Karpas-422 (cell line): ENCODE measurements at regions not wholly inside any gene's neighbourhood (a gene's known extent, or its start where the extent isn't known, plus 50 kb on each side); places are given as distances from the start of the nearest gene placed in this dataset.
"Not testable (repeated sequence)": the region's sequence is repeated elsewhere in the genome, so short reads cannot be mapped to it uniquely, and the experiment has no call there.

Experiments used
- DNase-seq: peaks from one replicate; pipeline ENCODE4 v3.0.0-alpha.2; 2015
- H2AFZ ChIP-seq: fragments of 200-600 bp; sonication (generic); 2 replicates; pipeline ENCODE4 v1.6.1; 2014; ENCODE audit warnings: antibody characterized with exemption, low read length, mixed read lengths
- H3K27ac ChIP-seq: fragments of 200-600 bp; sonication (generic); 2 replicates; pipeline ENCODE4 v1.5.1; 2014; ENCODE audit warnings: mild to moderate bottlenecking, low read length, moderate library complexity
- H3K27me3 ChIP-seq: fragments of 200-600 bp; sonication (generic); 2 replicates; pipeline ENCODE4 v1.6.1; 2014; ENCODE audit warnings: low read length, mixed read lengths
- H3K36me3 ChIP-seq: fragments of 200-600 bp; sonication (generic); 2 replicates; pipeline ENCODE4 v1.6.1; 2014; ENCODE audit warnings: low read length, mixed read lengths; ENCODE audit not compliant: insufficient read depth
- H3K4me1 ChIP-seq: fragments of 200-600 bp; sonication (generic); 2 replicates; pipeline ENCODE4 v1.6.1; 2014; ENCODE audit warnings: mild to moderate bottlenecking, low read length, mixed read lengths
- H3K4me2 ChIP-seq: fragments of 200-600 bp; sonication (generic); 2 replicates; pipeline ENCODE4 v1.6.1; 2014; ENCODE audit warnings: low read length, low read depth, mild to moderate bottlenecking; ENCODE audit not compliant: poor library complexity, severe bottlenecking
- H3K4me3 ChIP-seq: fragments of 200-600 bp; sonication (generic); 2 replicates; pipeline ENCODE4 v1.5.1; 2014; ENCODE audit warnings: mild to moderate bottlenecking, antibody characterized with exemption, low read length, mixed read lengths
- H3K79me2 ChIP-seq: fragments of 200-600 bp; sonication (generic); 2 replicates; pipeline ENCODE4 v1.6.1; 2014; ENCODE audit warnings: mild to moderate bottlenecking, low read length, mixed read lengths
- H3K9ac ChIP-seq: fragments of 200-600 bp; sonication (generic); 2 replicates; pipeline ENCODE4 v1.6.0; 2014; ENCODE audit warnings: low read length
- H3K9me2 ChIP-seq: fragments of 200-600 bp; sonication (generic), shearing (Covaris generic); replicated peaks from 2 replicates; pipeline ENCODE4 v1.6.0; 2014; ENCODE audit warnings: mild to moderate bottlenecking, low read length, moderate library complexity; ENCODE audit not compliant: insufficient read depth
- H3K9me3 ChIP-seq: fragments of 300-700, 200-600 bp; sonication (generic); 2 replicates; pipeline ENCODE4 v1.6.1; 2014; ENCODE audit warnings: low read length, mixed read lengths
- H4K20me1 ChIP-seq: fragments of 200-600 bp; sonication (generic); 2 replicates; pipeline ENCODE4 v1.6.1; 2014; ENCODE audit warnings: mild to moderate bottlenecking, antibody characterized with exemption, low read length, low read depth; ENCODE audit not compliant: insufficient read depth

DNA sequence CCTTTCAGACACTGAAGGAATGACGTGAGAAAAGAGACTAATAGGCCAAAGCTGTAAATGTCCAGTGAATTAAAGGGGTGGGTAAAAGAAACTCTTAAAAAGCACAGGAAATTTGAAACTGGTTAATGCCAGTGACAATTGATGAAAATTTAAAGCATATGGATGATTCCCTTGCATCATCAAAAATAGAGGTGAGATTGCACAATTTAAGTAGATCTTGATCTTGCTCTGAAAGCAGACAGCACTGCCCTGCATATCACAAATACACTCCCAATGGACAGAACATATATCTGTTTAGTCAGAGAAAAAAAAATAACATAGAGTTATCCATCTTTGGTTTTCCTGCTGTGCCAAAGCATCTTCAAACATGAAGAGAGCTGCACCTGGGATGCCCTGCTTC lies 86.7 kb upstream of the UBE2E3 start:
- Histone ChIP-seq H3K27me3 (no peaks in the 10 kb centered on the region), H4K20me1 (no peaks in the 10 kb centered on the region)
- no peak for DNase-seq

DNA sequence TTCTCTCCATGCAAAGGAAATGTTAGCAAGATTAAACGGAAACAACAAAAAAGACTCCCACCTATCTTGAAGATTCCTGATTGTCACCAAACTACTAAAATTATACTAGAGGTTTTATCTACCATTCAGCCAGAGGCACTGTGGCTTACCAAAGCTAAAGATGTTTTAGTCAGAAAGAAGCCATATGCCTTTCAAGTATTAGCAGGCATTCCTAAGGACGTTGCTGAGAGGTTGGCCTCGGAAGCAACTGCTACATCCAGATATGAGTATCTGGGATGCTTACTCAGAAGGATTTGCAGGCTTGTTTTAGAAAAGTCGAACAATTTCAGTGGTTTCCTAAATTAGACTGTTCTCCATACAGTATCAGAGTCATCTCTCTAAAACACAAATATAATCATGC lies 88.3 kb upstream of the UBE2E3 start:
- no peak overlapping the region for H3K9ac ChIP-seq
- no peaks in the 10 kb centered on the region for H3K79me2 ChIP-seq
- H3K4me1 ChIP-seq, result no peaks in the 10 kb centered on the region
- no peak for DNase-seq
- no peaks in the 10 kb centered on the region for H3K9me3 ChIP-seq
- H3K36me3 ChIP-seq, result no peaks in the 10 kb centered on the region
- no peaks in the 10 kb centered on the region for H3K9me2 ChIP-seq
- no peaks in the 10 kb centered on the region for H3K27me3 ChIP-seq
- no peak overlapping the region for H3K4me3 ChIP-seq
- H3K27ac ChIP-seq, result no peak overlapping the region
- no peak overlapping the region for H3K4me2 ChIP-seq
- no peak overlapping the region for H2AFZ ChIP-seq
- no peaks in the 10 kb centered on the region for H4K20me1 ChIP-seq

More for the DNA sequence above, 86.7 kb upstream of the UBE2E3 start:
- Histone ChIP-seq H3K4me2 (no peak overlapping the region), H2AFZ (no peak overlapping the region), H3K79me2 (no peaks in the 10 kb centered on the region), H3K36me3 (no peaks in the 10 kb centered on the region), H3K9me3 (no peaks in the 10 kb centered on the region), H3K9me2 (no peaks in the 10 kb centered on the region), H3K4me3 (no peak overlapping the region), H3K9ac (no peak overlapping the region), H3K4me1 (no peaks in the 10 kb centered on the region), H3K27ac (no peak overlapping the region)

DNA sequence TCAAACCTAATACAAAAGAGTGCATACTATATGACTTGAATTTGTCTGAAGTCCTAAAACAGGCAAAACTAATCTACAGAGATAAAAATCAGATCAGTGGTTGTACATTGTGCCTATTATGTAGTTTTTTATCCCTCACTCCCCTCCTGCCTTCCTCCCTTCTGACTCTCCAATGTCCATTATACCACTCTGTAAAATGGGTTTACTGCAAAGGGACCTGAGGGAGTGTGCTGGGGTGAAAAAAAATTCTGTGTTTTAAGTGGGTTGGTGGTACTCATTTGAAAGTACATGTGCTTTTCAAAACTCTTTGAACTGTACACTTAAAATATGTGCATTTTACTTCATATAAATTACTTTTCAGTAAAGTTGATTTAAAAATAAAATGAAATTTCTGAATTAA lies 89.0 kb upstream of the UBE2E3 start:
- H3K9me3 ChIP-seq, result no peaks in the 10 kb centered on the region
- H3K4me2 ChIP-seq, result no peak overlapping the region
- no peaks in the 10 kb centered on the region for H3K79me2 ChIP-seq
- no peaks in the 10 kb centered on the region for H4K20me1 ChIP-seq
- H2AFZ ChIP-seq, result no peak overlapping the region
- H3K36me3 ChIP-seq, result no peaks in the 10 kb centered on the region
- H3K4me1 ChIP-seq, result no peaks in the 10 kb centered on the region
- no peak for DNase-seq
- H3K27me3 ChIP-seq, result no peaks in the 10 kb centered on the region
- no peak overlapping the region for H3K27ac ChIP-seq
- H3K9me2 ChIP-seq, result no peaks in the 10 kb centered on the region
- no peak overlapping the region for H3K4me3 ChIP-seq
- no peak overlapping the region for H3K9ac ChIP-seq

DNA sequence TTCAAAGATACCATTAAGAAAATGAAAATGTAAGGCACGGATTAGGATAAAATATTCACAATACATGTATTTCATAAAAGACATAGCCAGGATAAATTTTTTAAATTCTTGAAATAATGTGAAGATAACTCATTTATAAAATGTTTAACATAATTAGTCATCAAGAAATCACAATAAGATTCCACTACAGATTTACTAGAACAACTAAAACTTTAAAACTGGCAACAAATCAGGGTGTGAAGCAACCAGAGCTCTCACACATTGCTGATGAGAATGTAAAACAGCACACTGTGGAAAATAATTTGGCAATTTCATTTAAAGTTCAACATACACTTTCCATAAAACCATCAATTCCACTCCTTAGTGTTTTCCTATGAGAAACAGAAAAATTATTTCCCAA lies 89.6 kb upstream of the UBE2E3 start:
- Histone ChIP-seq H3K27me3 (no peaks in the 10 kb centered on the region), H3K4me1 (no peaks in the 10 kb centered on the region), H3K4me3 (no peak overlapping the region), H3K9me2 (no peaks in the 10 kb centered on the region), H3K4me2 (no peak overlapping the region), H3K27ac (no peak overlapping the region), H2AFZ (no peak overlapping the region), H4K20me1 (no peaks in the 10 kb centered on the region), H3K9ac (no peak overlapping the region), H3K9me3 (no peaks in the 10 kb centered on the region), H3K36me3 (no peaks in the 10 kb centered on the region), H3K79me2 (no peaks in the 10 kb centered on the region)
- DNase-seq, result no peak

DNA sequence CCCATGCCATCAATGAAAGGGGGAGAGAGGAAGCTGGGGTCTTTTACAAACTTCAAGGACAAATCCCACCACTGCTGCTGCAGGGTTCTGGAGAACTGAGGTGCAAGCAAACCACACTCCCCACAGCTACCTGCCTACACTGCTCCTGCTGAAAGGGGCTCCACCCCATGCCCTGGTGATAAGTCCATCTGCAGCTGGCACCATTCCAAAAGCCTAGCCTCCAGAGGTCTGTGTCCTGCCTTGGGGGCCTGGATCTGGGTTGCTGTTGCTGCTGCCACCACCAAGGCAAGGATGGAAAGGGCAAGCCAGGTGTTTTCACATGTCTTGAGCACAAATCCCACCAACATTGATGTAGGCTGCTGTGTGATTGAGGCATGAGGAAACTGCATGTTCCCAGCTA lies 97.4 kb upstream of the UBE2E3 start:
- H3K36me3 ChIP-seq, result no peaks in the 10 kb centered on the region
- no peak overlapping the region for H3K27ac ChIP-seq
- no peaks in the 10 kb centered on the region for H3K27me3 ChIP-seq
- H3K9ac ChIP-seq, result no peak overlapping the region
- H3K4me2 ChIP-seq, result no peak overlapping the region
- no peaks in the 10 kb centered on the region for H3K4me1 ChIP-seq
- H3K4me3 ChIP-seq, result no peak overlapping the region
- DNase-seq, result no peak
- no peaks in the 10 kb centered on the region for H3K9me2 ChIP-seq
- no peaks in the 10 kb centered on the region for H3K9me3 ChIP-seq
- H4K20me1 ChIP-seq, result no peaks in the 10 kb centered on the region
- H2AFZ ChIP-seq, result no peak overlapping the region
- H3K79me2 ChIP-seq, result no peaks in the 10 kb centered on the region

DNA sequence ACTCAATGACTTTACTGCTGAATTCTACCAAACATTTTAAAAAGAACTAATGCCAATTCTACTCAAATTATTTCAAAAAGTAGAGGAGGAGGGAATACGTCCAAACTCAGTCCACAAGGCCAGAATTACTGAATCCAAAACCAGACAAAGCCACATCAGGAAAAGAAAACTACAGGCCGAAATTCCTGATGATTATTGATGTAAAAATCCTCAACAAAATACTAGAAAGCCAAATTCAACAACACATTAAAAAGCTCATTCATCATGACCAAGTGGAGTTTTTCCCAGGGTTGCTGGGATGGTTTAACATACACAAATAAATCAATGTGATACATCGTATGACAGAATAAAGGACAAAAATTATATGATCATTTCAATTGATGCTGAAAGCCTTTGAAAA lies 103.9 kb upstream of the UBE2E3 start:
- Histone ChIP-seq H4K20me1 (no peaks in the 10 kb centered on the region), H2AFZ (no peak overlapping the region), H3K4me1 (no peaks in the 10 kb centered on the region), H3K27ac (no peak overlapping the region), H3K9me2 (no peaks in the 10 kb centered on the region), H3K9ac (no peak overlapping the region), H3K27me3 (no peaks in the 10 kb centered on the region), H3K4me3 (no peak overlapping the region), H3K79me2 (no peaks in the 10 kb centered on the region), H3K9me3 (no peaks in the 10 kb centered on the region), H3K4me2 (no peak overlapping the region), H3K36me3 (no peaks in the 10 kb centered on the region)
- no peak for DNase-seq

DNA sequence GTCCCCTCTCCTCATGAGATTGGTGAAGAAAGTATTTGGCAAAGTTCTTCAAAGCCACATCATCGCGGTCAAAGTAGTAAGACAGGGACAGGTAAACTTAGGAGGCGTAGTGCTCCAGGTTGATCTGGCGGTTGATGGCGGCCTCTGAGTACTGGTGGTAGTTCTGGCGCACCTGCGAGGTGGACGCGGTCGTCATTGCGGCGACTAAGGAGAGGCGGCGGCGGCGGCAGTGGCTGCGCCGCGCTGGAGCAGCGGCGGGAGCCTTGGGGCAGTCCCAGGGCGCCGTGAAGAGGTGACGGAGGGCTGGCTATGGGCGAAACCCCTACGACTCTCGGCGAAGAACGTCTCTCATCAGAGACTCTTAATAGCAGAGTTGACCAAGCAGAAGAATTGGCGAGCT lies 107.2 kb upstream of the UBE2E3 start:
- Histone ChIP-seq H3K27me3 (no peaks in the 10 kb centered on the region), H3K9me3 (no peaks in the 10 kb centered on the region), H3K9me2 (no peaks in the 10 kb centered on the region), H3K27ac (no peak overlapping the region), H3K79me2 (no peaks in the 10 kb centered on the region), H2AFZ (no peak overlapping the region), H3K36me3 (no peaks in the 10 kb centered on the region), H4K20me1 (no peaks in the 10 kb centered on the region), H3K4me1 (no peaks in the 10 kb centered on the region), H3K9ac (no peak overlapping the region), H3K4me2 (no peak overlapping the region), H3K4me3 (no peak overlapping the region)
- no peak for DNase-seq

DNA sequence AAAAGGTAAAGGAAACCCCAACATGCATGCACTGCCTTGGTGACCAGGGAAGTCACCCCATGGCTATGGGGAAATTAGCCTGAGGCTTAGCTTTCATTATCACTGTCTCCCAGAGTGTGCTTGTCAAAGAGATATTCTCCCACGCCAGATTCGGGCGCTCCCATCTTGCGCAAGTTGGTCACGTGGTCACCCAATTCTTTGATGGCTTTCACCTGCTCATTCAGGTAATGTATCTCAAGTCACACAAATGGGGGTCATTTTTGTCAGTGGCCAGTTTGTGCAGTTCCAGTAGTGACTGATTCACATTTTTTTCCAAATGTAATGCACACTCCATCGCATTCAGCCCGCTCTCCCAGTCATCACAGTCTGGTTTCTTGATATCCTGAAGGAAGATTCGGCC lies 107.6 kb upstream of the UBE2E3 start:
- not testable (repeated sequence) for H3K9me3 ChIP-seq, H3K9me2 ChIP-seq, H3K4me2 ChIP-seq, H4K20me1 ChIP-seq, H3K4me3 ChIP-seq, H3K36me3 ChIP-seq, H3K4me1 ChIP-seq, H3K27ac ChIP-seq, H3K79me2 ChIP-seq, H2AFZ ChIP-seq, DNase-seq, H3K9ac ChIP-seq, H3K27me3 ChIP-seq

DNA sequence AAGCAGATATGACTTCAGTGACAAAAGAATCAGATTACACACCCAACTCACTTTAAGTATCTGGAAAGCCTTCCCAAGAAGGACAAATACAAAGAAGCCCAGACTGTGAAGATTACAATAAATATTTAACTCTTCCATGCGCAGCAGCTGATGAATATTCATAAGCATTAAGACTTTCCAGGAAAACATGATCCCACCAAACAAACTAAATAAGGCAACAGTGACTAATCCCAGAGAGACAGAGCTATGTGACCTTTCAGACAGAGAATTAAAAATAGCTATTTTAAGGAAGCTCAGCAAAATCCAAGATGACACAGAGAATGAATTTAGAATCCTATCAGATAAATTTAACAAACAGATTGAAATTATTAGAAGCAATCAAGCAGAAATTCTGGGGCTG lies 108.2 kb upstream of the UBE2E3 start:
- H3K4me3 ChIP-seq, result no peak overlapping the region
- no peaks in the 10 kb centered on the region for H3K4me1 ChIP-seq
- no peak overlapping the region for H3K27ac ChIP-seq
- no peaks in the 10 kb centered on the region for H4K20me1 ChIP-seq
- no peaks in the 10 kb centered on the region for H3K79me2 ChIP-seq
- no peaks in the 10 kb centered on the region for H3K9me3 ChIP-seq
- no peaks in the 10 kb centered on the region for H3K9me2 ChIP-seq
- H3K4me2 ChIP-seq, result no peak overlapping the region
- no peak overlapping the region for H2AFZ ChIP-seq
- no peaks in the 10 kb centered on the region for H3K27me3 ChIP-seq
- no peak for DNase-seq
- H3K9ac ChIP-seq, result no peak overlapping the region
- H3K36me3 ChIP-seq, result no peaks in the 10 kb centered on the region
